Panc1 (cell line): ENCODE measurements at regions not wholly inside any gene's neighbourhood (a gene's known extent, or its start where the extent isn't known, plus 50 kb on each side); places are given as distances from the start of the nearest gene placed in this dataset.

Source experiments
- POLR2AphosphoS5 ChIP-seq: IDR thresholded peaks from 2 replicates; pipeline ENCODE4 v1.6.1; 2012; ENCODE audit warnings: mild to moderate bottlenecking, low read depth, low read length, moderate library complexity
- SIN3A ChIP-seq: IDR thresholded peaks from 2 replicates; pipeline ENCODE4 v1.6.1; 2012; ENCODE audit warnings: low read depth, mild to moderate bottlenecking, low read length, moderate library complexity, borderline replicate concordance; ENCODE audit not compliant: insufficient read depth
- TF ChIP-seq, protein P1 (sequence below): fragments of 450-650 bp; IDR thresholded peaks from 2 replicates; pipeline ENCODE4 v1.5.1; 2017; ENCODE audit warnings: mild to moderate bottlenecking
- TF ChIP-seq, protein P2 (sequence below), 2 experiments: IDR thresholded peaks; 2 replicates each; pipeline ENCODE4 v1.6.1; 2011 to 2012; ENCODE audit warnings: low read depth in 2 of 2, control low read depth in 1 of 2, low read length in 1 of 2, mild to moderate bottlenecking in 1 of 2, moderate library complexity in 1 of 2; ENCODE audit not compliant: insufficient read depth in 1 of 2

DNA sequence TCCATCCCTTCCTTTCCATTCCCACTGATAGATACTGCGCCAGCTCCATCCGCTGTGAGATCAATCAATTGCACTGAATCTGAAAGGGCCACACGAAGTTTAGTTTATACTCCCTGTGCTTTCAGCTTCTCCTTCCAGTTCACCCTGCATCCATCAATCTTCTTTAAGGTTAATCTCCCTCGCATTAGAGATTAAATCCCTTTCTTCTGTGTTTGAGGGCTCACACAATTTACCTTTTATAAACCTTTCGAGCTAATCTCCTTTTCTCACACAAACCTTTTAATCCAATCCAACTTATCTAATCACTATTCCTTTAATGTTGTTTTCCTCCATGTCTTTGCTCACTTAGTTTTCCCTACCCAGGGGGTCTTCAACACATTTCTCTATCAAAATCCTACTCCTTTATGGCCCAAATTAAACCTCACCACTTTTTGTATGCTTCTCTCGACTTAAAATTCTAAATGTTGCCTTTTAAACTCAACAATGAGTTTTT, 64.6 kb upstream of the HAPLN1 start:
- TF ChIP-seq, protein P1, sequence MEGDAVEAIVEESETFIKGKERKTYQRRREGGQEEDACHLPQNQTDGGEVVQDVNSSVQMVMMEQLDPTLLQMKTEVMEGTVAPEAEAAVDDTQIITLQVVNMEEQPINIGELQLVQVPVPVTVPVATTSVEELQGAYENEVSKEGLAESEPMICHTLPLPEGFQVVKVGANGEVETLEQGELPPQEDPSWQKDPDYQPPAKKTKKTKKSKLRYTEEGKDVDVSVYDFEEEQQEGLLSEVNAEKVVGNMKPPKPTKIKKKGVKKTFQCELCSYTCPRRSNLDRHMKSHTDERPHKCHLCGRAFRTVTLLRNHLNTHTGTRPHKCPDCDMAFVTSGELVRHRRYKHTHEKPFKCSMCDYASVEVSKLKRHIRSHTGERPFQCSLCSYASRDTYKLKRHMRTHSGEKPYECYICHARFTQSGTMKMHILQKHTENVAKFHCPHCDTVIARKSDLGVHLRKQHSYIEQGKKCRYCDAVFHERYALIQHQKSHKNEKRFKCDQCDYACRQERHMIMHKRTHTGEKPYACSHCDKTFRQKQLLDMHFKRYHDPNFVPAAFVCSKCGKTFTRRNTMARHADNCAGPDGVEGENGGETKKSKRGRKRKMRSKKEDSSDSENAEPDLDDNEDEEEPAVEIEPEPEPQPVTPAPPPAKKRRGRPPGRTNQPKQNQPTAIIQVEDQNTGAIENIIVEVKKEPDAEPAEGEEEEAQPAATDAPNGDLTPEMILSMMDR = no peak
- TF ChIP-seq POLR2AphosphoS5 (no peak), SIN3A (no peak)
- TF ChIP-seq, protein P2, sequence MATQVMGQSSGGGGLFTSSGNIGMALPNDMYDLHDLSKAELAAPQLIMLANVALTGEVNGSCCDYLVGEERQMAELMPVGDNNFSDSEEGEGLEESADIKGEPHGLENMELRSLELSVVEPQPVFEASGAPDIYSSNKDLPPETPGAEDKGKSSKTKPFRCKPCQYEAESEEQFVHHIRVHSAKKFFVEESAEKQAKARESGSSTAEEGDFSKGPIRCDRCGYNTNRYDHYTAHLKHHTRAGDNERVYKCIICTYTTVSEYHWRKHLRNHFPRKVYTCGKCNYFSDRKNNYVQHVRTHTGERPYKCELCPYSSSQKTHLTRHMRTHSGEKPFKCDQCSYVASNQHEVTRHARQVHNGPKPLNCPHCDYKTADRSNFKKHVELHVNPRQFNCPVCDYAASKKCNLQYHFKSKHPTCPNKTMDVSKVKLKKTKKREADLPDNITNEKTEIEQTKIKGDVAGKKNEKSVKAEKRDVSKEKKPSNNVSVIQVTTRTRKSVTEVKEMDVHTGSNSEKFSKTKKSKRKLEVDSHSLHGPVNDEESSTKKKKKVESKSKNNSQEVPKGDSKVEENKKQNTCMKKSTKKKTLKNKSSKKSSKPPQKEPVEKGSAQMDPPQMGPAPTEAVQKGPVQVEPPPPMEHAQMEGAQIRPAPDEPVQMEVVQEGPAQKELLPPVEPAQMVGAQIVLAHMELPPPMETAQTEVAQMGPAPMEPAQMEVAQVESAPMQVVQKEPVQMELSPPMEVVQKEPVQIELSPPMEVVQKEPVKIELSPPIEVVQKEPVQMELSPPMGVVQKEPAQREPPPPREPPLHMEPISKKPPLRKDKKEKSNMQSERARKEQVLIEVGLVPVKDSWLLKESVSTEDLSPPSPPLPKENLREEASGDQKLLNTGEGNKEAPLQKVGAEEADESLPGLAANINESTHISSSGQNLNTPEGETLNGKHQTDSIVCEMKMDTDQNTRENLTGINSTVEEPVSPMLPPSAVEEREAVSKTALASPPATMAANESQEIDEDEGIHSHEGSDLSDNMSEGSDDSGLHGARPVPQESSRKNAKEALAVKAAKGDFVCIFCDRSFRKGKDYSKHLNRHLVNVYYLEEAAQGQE (IDR thresholded peaks at IDR 0.05; ENCODE audit: insufficient read depth in 1 of 2, low read depth in 2 of 2, low read length in 1 of 2) = no peak
